Trophoblast cell (in vitro differentiated cells and primary cell): ENCODE measurements at regions not wholly inside any gene's neighbourhood (a gene's known extent, or its start where the extent isn't known, plus 50 kb on each side); places are given as distances from the start of the nearest gene placed in this dataset.

ENCODE experiments used
- DNase-seq, 2 donors: peaks; one replicate each; pipeline ENCODE4 v3.0.0-alpha.2; 2016
- H2AFZ ChIP-seq: 2 replicates; pipeline ENCODE4 v1.6.1; 2013; ENCODE audit warnings: low read length, moderate library complexity, mild to moderate bottlenecking; ENCODE audit not compliant: insufficient read depth, poor library complexity
- H2AK5ac ChIP-seq: 2 replicates; pipeline ENCODE4 v1.6.1; 2013; ENCODE audit warnings: mild to moderate bottlenecking, low read length
- H2BK120ac ChIP-seq: 2 replicates; pipeline ENCODE4 v1.6.1; 2013; ENCODE audit warnings: low read length, mild to moderate bottlenecking, moderate library complexity; ENCODE audit not compliant: insufficient read depth, poor library complexity
- H2BK12ac ChIP-seq: 2 replicates; pipeline ENCODE4 v1.6.1; 2013; ENCODE audit warnings: mild to moderate bottlenecking, low read length, moderate library complexity
- H2BK5ac ChIP-seq: 2 replicates; pipeline ENCODE4 v1.6.1; 2013; ENCODE audit warnings: low read length, low read depth, moderate library complexity, mild to moderate bottlenecking; ENCODE audit not compliant: poor library complexity
- H3K14ac ChIP-seq: 2 replicates; pipeline ENCODE4 v1.6.1; 2013; ENCODE audit warnings: mild to moderate bottlenecking, low read length
- H3K18ac ChIP-seq: 2 replicates; pipeline ENCODE4 v1.6.1; 2013; ENCODE audit warnings: mild to moderate bottlenecking, low read length
- H3K23ac ChIP-seq: 2 replicates; pipeline ENCODE4 v1.6.1; 2013; ENCODE audit warnings: low read length
- H3K27ac ChIP-seq: 2 replicates; pipeline ENCODE4 v1.5.1; 2013; ENCODE audit warnings: low read depth, mild to moderate bottlenecking, inconsistent platforms, low read length, moderate library complexity
- H3K27me3 ChIP-seq: 2 replicates; pipeline ENCODE4 v1.6.1; 2013; ENCODE audit warnings: inconsistent platforms, mild to moderate bottlenecking, low read length, moderate library complexity; ENCODE audit not compliant: insufficient read depth
- H3K36me3 ChIP-seq, 2 experiments: 1 replicate in 1 of 2; 2 replicates in 1 of 2; pipeline ENCODE4 v1.6.1; 2013; ENCODE audit warnings: low read length in 2 of 2, mild to moderate bottlenecking in 2 of 2, moderate library complexity in 1 of 2; ENCODE audit not compliant: insufficient read depth in 2 of 2, control insufficient read depth in 1 of 2
- H3K4ac ChIP-seq: 2 replicates; pipeline ENCODE4 v1.6.1; 2013; ENCODE audit warnings: low read depth, mild to moderate bottlenecking, low read length, moderate library complexity
- H3K4me1 ChIP-seq, 2 experiments: 1 replicate in 1 of 2; 2 replicates in 1 of 2; pipeline ENCODE4 v1.6.1; 2013; ENCODE audit warnings: low read length in 2 of 2, mild to moderate bottlenecking in 2 of 2, moderate library complexity in 1 of 2; ENCODE audit not compliant: insufficient read depth in 2 of 2, control insufficient read depth in 1 of 2
- H3K4me2 ChIP-seq: 2 replicates; pipeline ENCODE4 v1.6.1; 2013; ENCODE audit warnings: inconsistent platforms, mild to moderate bottlenecking, low read length, moderate library complexity
- H3K4me3 ChIP-seq: 2 replicates; pipeline ENCODE4 v1.5.1; 2013; ENCODE audit warnings: mild to moderate bottlenecking, low read depth, low read length, inconsistent platforms
- H3K79me1 ChIP-seq: one replicate; pipeline ENCODE4 v1.6.1; 2013; ENCODE audit warnings: low read length
- H3K79me2 ChIP-seq: 2 replicates; pipeline ENCODE4 v1.6.1; 2013; ENCODE audit warnings: low read length, mild to moderate bottlenecking; ENCODE audit not compliant: control insufficient read depth, insufficient read depth, poor library complexity
- H3K9ac ChIP-seq: 2 replicates; pipeline ENCODE4 v1.6.1; 2013; ENCODE audit warnings: mild to moderate bottlenecking, low read length
- H3K9me3 ChIP-seq: 2 replicates; pipeline ENCODE4 v1.6.1; 2013; ENCODE audit warnings: low read depth, mild to moderate bottlenecking, control low read depth, inconsistent platforms, low read length; ENCODE audit not compliant: insufficient read depth
- H4K12ac ChIP-seq: 2 replicates; pipeline ENCODE4 v1.6.1; 2013; ENCODE audit warnings: low read depth, mild to moderate bottlenecking, low read length, moderate library complexity
- H4K8ac ChIP-seq: 2 replicates; pipeline ENCODE4 v1.6.1; 2013; ENCODE audit warnings: low read depth, mild to moderate bottlenecking, low read length, moderate library complexity
- H4K91ac ChIP-seq: one replicate; pipeline ENCODE4 v1.6.1; 2013; ENCODE audit warnings: low read depth, mild to moderate bottlenecking, low read length, moderate library complexity
- WGBS: extraction: QIAGEN DNeasy Blood & Tissue Kit; methylation state at CpG from one replicate; pipeline ENCODE4 v1.1.7; 2013; ENCODE audit warnings: missing lambda C conversion rate; ENCODE audit not compliant: insufficient read length, insufficient coverage; ENCODE audit errors: extremely low coverage; 5-methylcytosine and 5-hydroxymethylcytosine counted together

DNA sequence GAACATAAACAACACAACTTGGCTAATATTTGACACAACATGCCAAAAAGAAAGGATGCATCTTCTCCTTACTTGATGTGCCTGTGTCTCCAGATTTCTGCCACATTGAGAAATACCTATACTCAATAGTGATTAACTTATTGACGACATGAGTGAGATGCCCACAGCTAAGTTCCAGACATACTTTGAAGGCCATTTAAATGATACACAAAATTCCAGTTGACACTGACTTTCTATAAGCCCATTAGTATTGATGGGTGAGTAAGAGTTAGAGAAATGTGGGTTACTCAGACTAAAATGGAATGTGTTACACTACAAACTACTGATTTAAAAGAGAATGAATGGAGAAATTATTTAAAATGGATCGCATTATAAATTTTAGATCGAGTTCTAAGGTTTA lies 838.2 kb upstream of the MGAT4C start:
- no peak overlapping the region for H4K91ac ChIP-seq
- no peaks in the 10 kb centered on the region for H3K9me3 ChIP-seq
- no peak overlapping the region for H3K14ac ChIP-seq
- no peaks in the 10 kb centered on the region for H3K4me1 ChIP-seq
- H3K79me1 ChIP-seq, result no peaks in the 10 kb centered on the region
- no peak overlapping the region for H3K18ac ChIP-seq
- H3K27me3 ChIP-seq, result no peaks in the 10 kb centered on the region
- H2AK5ac ChIP-seq, result no peak overlapping the region
- H3K9ac ChIP-seq, result no peak overlapping the region
- DNase-seq, result no peak
- no peaks in the 10 kb centered on the region for H3K79me2 ChIP-seq
- H3K4me3 ChIP-seq, result no peak overlapping the region
- H2BK12ac ChIP-seq, result no peak overlapping the region
- H3K36me3 ChIP-seq, result no peaks in the 10 kb centered on the region
- no peak overlapping the region for H3K4ac ChIP-seq
- no peak overlapping the region for H2BK5ac ChIP-seq
- H4K12ac ChIP-seq, result no peak overlapping the region
- 100% methylated on average over 2 of the region's 3 CpGs for WGBS
- no peak overlapping the region for H2BK120ac ChIP-seq
- no peak overlapping the region for H4K8ac ChIP-seq
- no peak overlapping the region for H3K27ac ChIP-seq
- no peak overlapping the region for H2AFZ ChIP-seq
- H3K23ac ChIP-seq, result no peak overlapping the region
- no peak overlapping the region for H3K4me2 ChIP-seq

DNA sequence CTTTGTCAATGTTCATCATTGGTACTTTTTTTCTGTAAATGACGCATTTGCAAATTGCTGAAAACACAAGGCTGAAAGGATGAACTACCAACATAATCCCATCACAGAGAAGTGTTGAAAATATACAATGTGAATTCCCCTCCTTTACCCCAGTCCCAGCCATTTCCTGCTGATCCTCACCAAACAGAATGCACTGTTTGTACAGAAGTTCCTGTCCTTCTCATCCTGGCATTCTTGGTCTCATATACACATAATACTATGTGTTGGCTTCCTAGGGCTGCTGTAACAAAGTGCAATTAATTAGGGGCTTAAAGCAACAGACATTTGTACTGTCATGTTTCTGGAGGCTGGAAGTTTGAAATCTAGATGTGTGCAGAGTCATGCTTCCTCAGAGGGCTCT lies 836.2 kb upstream of the MGAT4C start:
- Histone ChIP-seq H3K23ac (no peak overlapping the region), H3K4me3 (no peak overlapping the region)

DNA sequence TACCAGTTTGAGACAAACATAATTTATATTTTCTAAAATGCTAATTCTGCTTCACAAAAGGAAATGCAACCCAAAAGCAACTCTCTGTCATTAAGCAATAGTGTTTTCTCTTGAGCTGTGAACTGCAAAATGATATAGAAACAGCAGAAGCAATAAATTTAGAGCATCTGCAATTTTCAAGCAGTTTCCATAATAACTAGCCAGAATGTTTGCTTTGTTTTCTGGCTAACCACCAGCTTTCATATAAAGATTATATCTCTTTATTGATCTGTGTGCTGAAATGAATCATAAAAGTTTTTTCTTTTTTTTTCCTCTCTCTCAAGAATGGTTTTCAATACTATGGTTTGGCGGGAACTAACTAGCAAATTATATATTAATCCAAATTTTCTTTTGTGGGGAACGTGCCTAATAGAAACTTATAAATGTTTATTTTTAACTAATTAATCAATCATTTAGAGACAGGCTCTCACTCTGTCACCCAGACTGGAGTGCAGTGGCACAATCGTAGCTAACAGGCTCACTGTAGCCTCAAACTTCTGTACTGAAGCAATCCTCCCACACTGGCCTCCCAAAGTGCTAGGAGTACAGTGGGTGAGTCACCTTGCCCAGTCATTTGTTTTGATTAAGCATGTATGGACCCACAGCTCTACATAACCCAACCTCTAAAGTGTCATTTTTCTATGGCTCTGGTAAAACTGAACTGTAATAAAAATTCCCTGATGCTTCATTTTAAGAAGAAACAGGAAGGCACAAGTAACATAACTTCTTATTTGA lies 830.1 kb upstream of the MGAT4C start:
- H2BK120ac ChIP-seq, result no peak overlapping the region
- no peak overlapping the region for H3K23ac ChIP-seq
- H3K4me2 ChIP-seq, result no peak overlapping the region
- H4K12ac ChIP-seq, result no peak overlapping the region
- H3K4ac ChIP-seq, result no peak overlapping the region
- no peaks in the 10 kb centered on the region for H3K9me3 ChIP-seq
- H3K27ac ChIP-seq, result no peak overlapping the region
- H2BK12ac ChIP-seq, result no peak overlapping the region
- no peaks in the 10 kb centered on the region for H3K79me2 ChIP-seq
- H3K14ac ChIP-seq, result no peak overlapping the region
- H3K4me3 ChIP-seq, result no peak overlapping the region
- H3K36me3 ChIP-seq, result no peaks in the 10 kb centered on the region
- no peaks in the 10 kb centered on the region for H3K4me1 ChIP-seq
- no peak overlapping the region for H4K8ac ChIP-seq
- H3K27me3 ChIP-seq, result no peaks in the 10 kb centered on the region
- no peak overlapping the region for H2BK5ac ChIP-seq
- no peak overlapping the region for H3K9ac ChIP-seq
- no peak overlapping the region for H2AK5ac ChIP-seq
- H3K79me1 ChIP-seq, result no peaks in the 10 kb centered on the region
- no peak overlapping the region for H3K18ac ChIP-seq
- no peak for DNase-seq
- no peak overlapping the region for H4K91ac ChIP-seq
- WGBS, result no CpG with 5 or more reads among the region's 3 CpGs
- no peak overlapping the region for H2AFZ ChIP-seq

More for the DNA sequence above, 836.2 kb upstream of the MGAT4C start:
- Histone ChIP-seq H2BK5ac (no peak overlapping the region), H2AK5ac (no peak overlapping the region), H3K4me2 (no peak overlapping the region), H2BK12ac (no peak overlapping the region), H3K18ac (no peak overlapping the region), H3K27ac (no peak overlapping the region), H4K8ac (no peak overlapping the region), H4K12ac (no peak overlapping the region), H3K79me1 (no peaks in the 10 kb centered on the region), H3K9me3 (no peaks in the 10 kb centered on the region), H2BK120ac (no peak overlapping the region), H3K36me3 (no peaks in the 10 kb centered on the region), H2AFZ (no peak overlapping the region), H3K9ac (no peak overlapping the region), H3K14ac (no peak overlapping the region), H3K4ac (no peak overlapping the region), H3K27me3 (no peaks in the 10 kb centered on the region), H4K91ac (no peak overlapping the region), H3K4me1 (no peaks in the 10 kb centered on the region), H3K79me2 (no peaks in the 10 kb centered on the region)
- no CpG with 5 or more reads among the region's 1 CpG for WGBS
- DNase-seq, result no peak

DNA sequence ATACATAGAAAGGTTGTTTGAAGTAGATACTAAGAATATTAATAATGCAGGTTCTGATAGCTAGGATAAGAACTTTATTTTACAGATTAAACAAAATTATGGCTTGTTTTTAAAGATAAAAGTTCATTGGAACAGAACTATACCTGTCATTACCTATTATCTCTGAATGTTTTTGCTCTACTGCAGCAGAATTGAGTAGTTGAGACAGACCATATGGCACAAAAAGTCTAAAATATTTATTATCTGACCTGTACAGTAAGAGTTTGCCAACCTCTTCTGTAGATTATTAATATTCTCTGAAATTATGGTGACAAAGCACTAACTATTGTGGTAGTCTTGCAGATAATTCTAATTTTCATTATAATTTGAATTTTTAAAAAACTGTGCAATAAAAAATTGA lies 829.1 kb upstream of the MGAT4C start:
- Histone ChIP-seq H3K79me2 (no peaks in the 10 kb centered on the region), H3K27me3 (no peaks in the 10 kb centered on the region), H3K14ac (no peak overlapping the region), H3K4me1 (no peaks in the 10 kb centered on the region), H3K27ac (no peak overlapping the region), H3K36me3 (no peaks in the 10 kb centered on the region), H4K91ac (no peak overlapping the region), H2AFZ (no peak overlapping the region), H3K9ac (no peak overlapping the region), H2BK120ac (no peak overlapping the region), H3K4me2 (no peak overlapping the region), H3K4me3 (no peak overlapping the region), H2BK5ac (no peak overlapping the region), H4K12ac (no peak overlapping the region), H3K4ac (no peak overlapping the region), H2BK12ac (no peak overlapping the region), H3K9me3 (no peaks in the 10 kb centered on the region), H3K23ac (no peak overlapping the region), H3K79me1 (no peaks in the 10 kb centered on the region), H3K18ac (no peak overlapping the region), H2AK5ac (no peak overlapping the region), H4K8ac (no peak overlapping the region)
- DNase-seq, result no peak
